ENCODE measurements at regions not wholly inside any gene's neighbourhood (a gene's known extent, or its start where the extent isn't known, plus 50 kb on each side); places are given as distances from the start of the nearest gene placed in this dataset.

DNA sequence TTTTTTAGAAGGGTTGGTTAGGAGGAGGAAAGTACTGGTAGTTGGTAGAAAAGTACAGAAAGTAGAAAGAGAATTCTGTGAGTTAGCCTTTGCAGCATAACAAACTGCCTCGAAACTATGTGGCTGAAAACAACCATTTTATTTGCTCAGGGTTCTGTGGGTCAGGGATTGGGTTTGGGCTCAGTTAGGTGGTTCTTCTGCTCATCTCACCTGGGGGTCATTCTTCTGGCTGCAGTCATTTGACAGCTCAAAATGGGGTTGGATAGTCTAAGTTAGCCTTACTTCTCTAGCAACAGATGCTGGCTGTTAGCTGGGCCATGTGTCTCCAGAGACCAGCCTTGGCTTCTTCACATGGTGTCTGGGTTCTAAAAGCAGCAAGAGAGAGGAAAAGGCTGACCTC, 119.4 kb downstream of the SMIM20 start:
- H3K4me1 Mint-ChIP-seq (ENCODE audit: low read depth), result peaks cover 40% of the 10 kb centered on the region
- H3K9me3 Mint-ChIP-seq, result peaks cover 6% of the 10 kb centered on the region
- peaks cover 3% of the 10 kb centered on the region for H3K27me3 Mint-ChIP-seq (ENCODE audit: insufficient read depth)
- no peak overlapping the region for H3K4me3 Mint-ChIP-seq
- H3K36me3 Mint-ChIP-seq (ENCODE audit: low read depth), result no peaks in the 10 kb centered on the region
- peak overlapping the region; percentile 27 for H3K27ac Mint-ChIP-seq
- DNase-seq (ENCODE audit: low spot score), result no peak
- intact Hi-C loops (cut with micrococcal nuclease), result no loop called here

DNA sequence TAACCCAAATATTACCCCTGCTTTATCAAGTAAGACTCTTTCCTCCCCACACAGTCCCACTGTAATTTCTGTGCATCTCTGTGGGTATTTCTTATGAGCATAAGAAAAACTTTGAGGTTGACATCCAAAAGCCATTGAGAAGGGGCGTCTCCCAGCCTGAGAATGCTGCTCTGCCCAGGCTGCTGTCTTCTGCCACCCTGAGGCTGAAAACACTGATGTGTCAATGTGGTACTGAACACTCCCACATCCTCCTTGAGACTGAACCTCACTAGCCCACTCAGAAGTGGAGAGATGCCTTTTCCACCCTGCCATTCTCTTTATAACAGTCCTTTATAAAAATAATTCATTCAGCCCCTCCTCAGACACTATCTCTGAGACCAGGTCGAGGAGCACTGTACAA, 120.8 kb downstream of the SMIM20 start:
- no peak for DNase-seq (ENCODE audit: low spot score)
- Mint-ChIP-seq H3K36me3 (ENCODE audit: low read depth) (no peaks in the 10 kb centered on the region), H3K9me3 (peaks cover 6% of the 10 kb centered on the region), H3K27me3 (ENCODE audit: insufficient read depth) (peaks cover 3% of the 10 kb centered on the region), H3K4me3 (no peak overlapping the region), H3K27ac (peak overlapping the region; percentile 35), H3K4me1 (ENCODE audit: low read depth) (peaks cover 44% of the 10 kb centered on the region)
- intact Hi-C loops (cut with micrococcal nuclease), result loop anchor here (1.0 kb wide), 1 partner anchor 39 kb away; no protein-coding TSS in a partner anchor

DNA sequence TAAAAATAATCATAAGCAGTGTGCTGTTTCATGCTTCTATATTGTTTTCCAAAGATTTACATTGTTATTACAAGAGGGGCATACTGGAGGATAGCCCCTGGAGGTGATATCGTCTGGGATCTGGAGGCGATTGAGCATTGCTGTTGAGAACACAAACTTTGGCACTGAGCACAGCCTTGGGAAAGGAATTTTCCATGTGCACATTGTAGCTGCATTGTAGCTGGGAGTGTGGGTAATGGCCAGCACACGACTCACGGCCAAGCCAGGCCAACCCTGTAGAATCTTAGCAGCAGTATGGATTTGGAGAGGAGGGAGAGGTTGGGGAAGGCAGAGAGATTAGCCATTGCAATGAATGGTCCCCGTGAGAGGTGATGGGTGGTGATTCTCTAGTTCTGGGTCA, 121.9 kb downstream of the SMIM20 start:
- no peaks in the 10 kb centered on the region for H3K36me3 Mint-ChIP-seq (ENCODE audit: low read depth)
- peaks cover 3% of the 10 kb centered on the region for H3K27me3 Mint-ChIP-seq (ENCODE audit: insufficient read depth)
- peaks cover 6% of the 10 kb centered on the region for H3K9me3 Mint-ChIP-seq
- no peak for DNase-seq (ENCODE audit: low spot score)
- H3K4me1 Mint-ChIP-seq (ENCODE audit: low read depth), result peaks cover 34% of the 10 kb centered on the region
- no peak overlapping the region for H3K27ac Mint-ChIP-seq
- intact Hi-C loops (cut with micrococcal nuclease), result loop anchor here (1.0 kb wide), 1 partner anchor 38 kb away; no protein-coding TSS in a partner anchor
- no peak overlapping the region for H3K4me3 Mint-ChIP-seq

GRCh38 chr4:26039639-26040359, 125.8 kb downstream of the SMIM20 start:
- H3K9me3 Mint-ChIP-seq, result no peaks in the 10 kb centered on the region
- peaks cover 28% of the 10 kb centered on the region for H3K4me1 Mint-ChIP-seq (ENCODE audit: low read depth)
- H3K36me3 Mint-ChIP-seq (ENCODE audit: low read depth), result no peaks in the 10 kb centered on the region
- DNase-seq (ENCODE audit: low spot score), result no peak
- peaks cover 3% of the 10 kb centered on the region for H3K27me3 Mint-ChIP-seq (ENCODE audit: insufficient read depth)
- H3K4me3 Mint-ChIP-seq, result no peak overlapping the region
- H3K27ac Mint-ChIP-seq, result no peak overlapping the region
- intact Hi-C loops (cut with micrococcal nuclease), result no loop called here

DNA sequence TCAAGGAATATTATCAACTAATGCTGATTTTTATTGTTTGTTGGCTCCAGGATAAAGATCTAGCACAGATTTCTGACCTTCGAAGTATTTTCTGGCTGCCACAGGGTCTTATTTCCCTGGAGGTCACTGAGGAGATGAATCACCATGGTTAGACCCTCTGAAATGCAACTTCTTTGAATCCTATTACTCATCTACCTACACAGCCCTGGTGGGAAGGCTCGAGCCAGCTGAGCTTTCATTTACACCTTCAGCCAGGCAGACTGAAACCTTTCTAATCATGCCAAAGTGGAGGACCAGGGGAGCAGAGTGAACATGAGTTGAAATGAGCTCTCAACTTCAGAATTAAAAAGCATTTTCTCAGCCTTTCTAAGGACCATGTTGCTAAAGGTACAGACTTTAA, 130.5 kb downstream of the SMIM20 start:
- intact Hi-C loops (cut with micrococcal nuclease), result no loop called here
- DNase-seq (ENCODE audit: low spot score), result no peak
- peaks cover 6% of the 10 kb centered on the region for H3K9me3 Mint-ChIP-seq
- no peak overlapping the region for H3K27ac Mint-ChIP-seq
- H3K4me3 Mint-ChIP-seq, result no peak overlapping the region
- no peaks in the 10 kb centered on the region for H3K36me3 Mint-ChIP-seq (ENCODE audit: low read depth)
- no peaks in the 10 kb centered on the region for H3K27me3 Mint-ChIP-seq (ENCODE audit: insufficient read depth)
- H3K4me1 Mint-ChIP-seq (ENCODE audit: low read depth), result peaks cover 12% of the 10 kb centered on the region

DNA sequence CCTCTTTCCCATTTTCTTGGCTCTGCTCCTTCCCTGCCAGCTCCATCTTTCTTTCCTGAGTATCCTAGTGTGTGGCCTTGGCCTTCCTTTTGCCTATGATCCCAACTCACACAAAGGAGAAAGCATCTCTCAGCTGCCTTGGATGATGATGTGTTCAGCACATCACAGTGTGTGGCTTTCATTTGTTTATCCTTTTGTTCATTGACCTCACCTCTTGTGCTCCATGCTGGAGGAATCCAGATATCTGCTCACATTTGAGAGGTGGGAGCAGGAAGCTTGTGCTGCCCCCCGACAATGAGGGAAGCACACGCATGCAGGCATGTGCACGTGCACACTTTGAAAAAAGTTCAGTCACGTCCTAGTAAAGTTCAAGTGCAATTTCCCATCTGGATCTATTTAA, 131.0 kb downstream of the SMIM20 start:
- no peak for DNase-seq (ENCODE audit: low spot score)
- intact Hi-C loops (cut with micrococcal nuclease), result no loop called here
- Mint-ChIP-seq H3K36me3 (ENCODE audit: low read depth) (no peaks in the 10 kb centered on the region), H3K4me3 (no peak overlapping the region), H3K27ac (no peak overlapping the region), H3K9me3 (peaks cover 6% of the 10 kb centered on the region), H3K4me1 (ENCODE audit: low read depth) (peaks cover 12% of the 10 kb centered on the region), H3K27me3 (ENCODE audit: insufficient read depth) (no peaks in the 10 kb centered on the region)

GRCh38 chr4:26047795-26048194, 133.8 kb downstream of the SMIM20 start:
- Mint-ChIP-seq H3K9me3 (peaks cover 6% of the 10 kb centered on the region), H3K27ac (no peak overlapping the region), H3K36me3 (ENCODE audit: low read depth) (no peaks in the 10 kb centered on the region), H3K27me3 (ENCODE audit: insufficient read depth) (no peaks in the 10 kb centered on the region), H3K4me1 (ENCODE audit: low read depth) (peaks cover 5% of the 10 kb centered on the region), H3K4me3 (no peak overlapping the region)
- DNase-seq (ENCODE audit: low spot score), result no peak
- intact Hi-C loops (cut with micrococcal nuclease), result no loop called here

DNA sequence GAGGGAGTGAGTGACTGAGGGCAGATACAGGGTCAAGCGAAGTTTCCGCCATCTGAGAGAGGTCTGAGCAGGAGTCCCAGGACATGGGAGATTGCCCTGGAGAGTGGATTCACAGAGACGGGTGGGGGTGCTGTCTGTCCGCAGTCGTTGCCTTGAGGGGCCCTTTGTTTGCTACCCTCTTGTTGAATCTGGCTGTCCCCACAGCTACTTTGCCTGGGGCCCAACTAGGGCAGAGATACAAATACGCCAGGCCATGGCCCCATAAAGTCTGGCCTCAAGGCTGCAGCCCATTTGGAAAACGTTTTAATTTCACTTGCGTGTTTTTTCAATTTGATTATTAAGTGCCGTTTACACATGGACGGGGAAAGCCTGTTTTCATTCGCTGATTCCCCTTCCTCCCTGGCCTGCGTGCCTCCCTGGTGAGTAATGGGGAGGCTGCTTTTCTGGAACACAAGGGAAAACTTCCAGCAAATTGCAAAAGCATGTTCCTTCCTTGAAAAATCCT, 134.4 kb downstream of the SMIM20 start:
- Mint-ChIP-seq H3K36me3 (ENCODE audit: low read depth) (no peaks in the 10 kb centered on the region), H3K4me1 (ENCODE audit: low read depth) (peaks cover 11% of the 10 kb centered on the region), H3K4me3 (no peak overlapping the region), H3K27me3 (ENCODE audit: insufficient read depth) (no peaks in the 10 kb centered on the region), H3K27ac (no peak overlapping the region), H3K9me3 (peaks cover 9% of the 10 kb centered on the region)
- no peak for DNase-seq (ENCODE audit: low spot score)
- intact Hi-C loops (cut with micrococcal nuclease), result no loop called here

DNA sequence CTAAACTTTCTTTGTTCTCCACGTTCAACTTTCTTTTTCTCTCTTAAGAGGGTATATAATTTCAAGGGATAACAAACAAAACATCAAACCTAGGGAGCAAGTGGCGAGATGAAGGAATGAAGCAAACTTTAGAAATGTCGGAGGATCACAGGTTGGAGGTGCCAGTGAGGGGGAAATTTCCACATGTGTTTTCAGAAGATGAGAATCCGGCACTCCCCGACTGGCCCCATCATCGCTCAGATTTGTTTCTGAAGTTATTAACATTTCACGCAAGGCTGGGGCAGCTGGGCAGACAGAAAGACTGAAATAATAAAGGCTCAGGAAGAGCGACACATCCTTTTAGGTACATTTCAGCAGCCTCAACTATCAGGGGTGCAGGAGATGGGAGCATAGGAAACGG, 134.9 kb downstream of the SMIM20 start:
- Mint-ChIP-seq H3K4me3 (no peak overlapping the region), H3K9me3 (peaks cover 9% of the 10 kb centered on the region), H3K4me1 (ENCODE audit: low read depth) (peaks cover 16% of the 10 kb centered on the region), H3K36me3 (ENCODE audit: low read depth) (no peaks in the 10 kb centered on the region), H3K27me3 (ENCODE audit: insufficient read depth) (no peaks in the 10 kb centered on the region), H3K27ac (no peak overlapping the region)
- no peak for DNase-seq (ENCODE audit: low spot score)
- intact Hi-C loops (cut with micrococcal nuclease), result no loop called here

- no peaks in the 10 kb centered on the region for H3K27me3 Mint-ChIP-seq (ENCODE audit: insufficient read depth)
- intact Hi-C loops (cut with micrococcal nuclease), result no loop called here
- no peak overlapping the region for H3K4me3 Mint-ChIP-seq
- DNase-seq (ENCODE audit: low spot score), result no peak
- no peak overlapping the region for H3K27ac Mint-ChIP-seq
- H3K4me1 Mint-ChIP-seq (ENCODE audit: low read depth), result peaks cover 20% of the 10 kb centered on the region
- H3K36me3 Mint-ChIP-seq (ENCODE audit: low read depth), result no peaks in the 10 kb centered on the region
- H3K9me3 Mint-ChIP-seq, result peaks cover 12% of the 10 kb centered on the region
Observed at GRCh38 chr4:26049447-26049846, 135.4 kb downstream of the SMIM20 start.

- no peak overlapping the region for H3K4me3 Mint-ChIP-seq
- H3K9me3 Mint-ChIP-seq, result peaks cover 17% of the 10 kb centered on the region
- intact Hi-C loops (cut with micrococcal nuclease), result no loop called here
- H3K27me3 Mint-ChIP-seq (ENCODE audit: insufficient read depth), result no peaks in the 10 kb centered on the region
- H3K4me1 Mint-ChIP-seq (ENCODE audit: low read depth), result peaks cover 25% of the 10 kb centered on the region
- no peak overlapping the region for H3K27ac Mint-ChIP-seq
- no peak for DNase-seq (ENCODE audit: low spot score)
- no peaks in the 10 kb centered on the region for H3K36me3 Mint-ChIP-seq (ENCODE audit: low read depth)
Observed at GRCh38 chr4:26050212-26050643, 136.2 kb downstream of the SMIM20 start.

DNA sequence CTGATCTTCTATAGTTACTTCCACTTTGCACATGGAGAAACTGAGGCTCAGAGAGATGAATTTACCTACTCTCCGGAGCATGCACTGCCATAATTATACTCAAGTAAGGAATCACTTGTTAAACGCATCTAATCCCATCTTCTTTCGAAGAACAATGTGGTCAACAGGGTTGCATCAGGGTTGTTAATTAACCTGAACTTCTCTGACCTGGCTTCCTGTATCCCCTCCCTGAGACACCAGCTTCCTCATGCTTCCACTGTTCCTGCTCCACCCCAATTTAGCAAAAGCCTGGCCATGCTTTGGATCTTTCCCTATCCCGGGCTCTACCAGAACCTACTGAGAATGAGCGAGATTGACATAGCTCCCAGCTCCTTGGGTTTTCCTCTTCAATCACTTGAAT, 136.7 kb downstream of the SMIM20 start:
- Mint-ChIP-seq H3K27me3 (ENCODE audit: insufficient read depth) (no peaks in the 10 kb centered on the region), H3K4me1 (ENCODE audit: low read depth) (peaks cover 25% of the 10 kb centered on the region), H3K4me3 (no peak overlapping the region), H3K36me3 (ENCODE audit: low read depth) (no peaks in the 10 kb centered on the region), H3K9me3 (peaks cover 17% of the 10 kb centered on the region), H3K27ac (no peak overlapping the region)
- DNase-seq (ENCODE audit: low spot score), result no peak
- intact Hi-C loops (cut with micrococcal nuclease), result no loop called here

DNA sequence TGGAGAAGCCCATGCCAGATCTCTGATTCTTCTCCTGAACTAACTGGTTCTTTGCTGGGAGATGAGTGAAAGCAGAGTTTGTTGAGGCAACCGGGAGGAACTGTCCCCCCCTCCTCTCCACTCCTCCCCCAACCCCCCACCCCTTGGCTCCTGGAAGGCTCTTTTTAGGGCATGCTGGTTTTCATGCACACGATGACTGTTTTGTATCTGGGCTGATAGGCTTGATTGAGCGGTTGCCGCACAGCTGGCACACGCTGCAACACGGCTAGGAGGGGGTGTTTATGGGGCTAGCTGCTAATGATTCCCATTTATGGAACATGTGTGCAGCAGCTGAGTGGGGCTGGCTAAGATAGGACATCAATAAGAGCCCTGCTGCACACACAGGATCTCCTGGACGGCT, 137.2 kb downstream of the SMIM20 start:
- Mint-ChIP-seq H3K27me3 (ENCODE audit: insufficient read depth) (no peaks in the 10 kb centered on the region), H3K27ac (no peak overlapping the region), H3K36me3 (ENCODE audit: low read depth) (no peaks in the 10 kb centered on the region), H3K4me1 (ENCODE audit: low read depth) (peaks cover 26% of the 10 kb centered on the region), H3K4me3 (no peak overlapping the region), H3K9me3 (peaks cover 14% of the 10 kb centered on the region)
- intact Hi-C loops (cut with micrococcal nuclease), result no loop called here
- DNase-seq (ENCODE audit: low spot score), result no peak
